ENCODE measurements at regions not wholly inside any gene's neighbourhood (a gene's known extent, or its start where the extent isn't known, plus 50 kb on each side); places are given as distances from the start of the nearest gene placed in this dataset.

DNA sequence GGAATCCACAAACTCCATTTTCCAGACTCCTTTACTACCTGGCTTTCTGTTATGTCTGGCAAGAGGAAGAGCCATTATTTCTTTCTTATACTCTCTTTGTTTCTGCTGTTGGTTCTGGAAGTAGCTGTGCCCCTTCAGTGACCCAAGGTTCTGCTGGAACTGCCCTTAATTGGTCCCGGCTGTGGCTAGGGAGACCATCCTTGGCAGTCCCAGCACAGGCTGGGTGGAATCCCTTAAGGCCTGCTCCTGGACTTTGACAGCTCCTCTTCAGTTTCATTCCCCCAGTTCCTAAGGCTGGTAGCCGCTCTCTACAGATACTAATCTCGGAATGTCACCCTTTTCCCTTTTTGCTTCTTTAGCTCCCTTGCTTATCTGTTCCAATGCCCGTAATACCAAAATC, 81.9 kb upstream of the GLIS3 start:
- TF ChIP-seq, protein P1, sequence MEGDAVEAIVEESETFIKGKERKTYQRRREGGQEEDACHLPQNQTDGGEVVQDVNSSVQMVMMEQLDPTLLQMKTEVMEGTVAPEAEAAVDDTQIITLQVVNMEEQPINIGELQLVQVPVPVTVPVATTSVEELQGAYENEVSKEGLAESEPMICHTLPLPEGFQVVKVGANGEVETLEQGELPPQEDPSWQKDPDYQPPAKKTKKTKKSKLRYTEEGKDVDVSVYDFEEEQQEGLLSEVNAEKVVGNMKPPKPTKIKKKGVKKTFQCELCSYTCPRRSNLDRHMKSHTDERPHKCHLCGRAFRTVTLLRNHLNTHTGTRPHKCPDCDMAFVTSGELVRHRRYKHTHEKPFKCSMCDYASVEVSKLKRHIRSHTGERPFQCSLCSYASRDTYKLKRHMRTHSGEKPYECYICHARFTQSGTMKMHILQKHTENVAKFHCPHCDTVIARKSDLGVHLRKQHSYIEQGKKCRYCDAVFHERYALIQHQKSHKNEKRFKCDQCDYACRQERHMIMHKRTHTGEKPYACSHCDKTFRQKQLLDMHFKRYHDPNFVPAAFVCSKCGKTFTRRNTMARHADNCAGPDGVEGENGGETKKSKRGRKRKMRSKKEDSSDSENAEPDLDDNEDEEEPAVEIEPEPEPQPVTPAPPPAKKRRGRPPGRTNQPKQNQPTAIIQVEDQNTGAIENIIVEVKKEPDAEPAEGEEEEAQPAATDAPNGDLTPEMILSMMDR (conservative IDR thresholded peaks at IDR 0.05 in 1 of 2, IDR thresholded peaks at IDR 0.05 in 1 of 2; ENCODE audit: low read depth in 1 of 2, low read length in 2 of 2): no peak
- no peak for TF ChIP-seq EZH2 (IDR thresholded peaks at IDR 0.05; ENCODE audit: low read length, missing control alignments)
